GM21825 (cell line): ENCODE measurements at regions not wholly inside any gene's neighbourhood (a gene's known extent, or its start where the extent isn't known, plus 50 kb on each side); places are given as distances from the start of the nearest gene placed in this dataset.
"Not testable (repeated sequence)": the region's sequence is repeated elsewhere in the genome, so short reads cannot be mapped to it uniquely, and the experiment has no call there.

Source experiments
- ATAC-seq: cut with Tn5 transposase; IDR thresholded peaks from one replicate; pipeline ENCODE4 v1.9.1; 2021; ENCODE audit warnings: mild to moderate bottlenecking, moderate library complexity; ENCODE audit not compliant: unreplicated experiment

- no peak for ATAC-seq
Observed at GRCh38 chr5:13248253-13248652, 696.2 kb downstream of the DNAH5 start.

GRCh38 chr5:13246053-13246452, 698.4 kb downstream of the DNAH5 start:
- ATAC-seq = no peak

GRCh38 chr5:13244151-13244550, 700.3 kb downstream of the DNAH5 start:
- no peak for ATAC-seq

- ATAC-seq = no peak
Observed at GRCh38 chr5:13227513-13227912, 717.0 kb downstream of the DNAH5 start.

GRCh38 chr5:13218518-13218917, 726.0 kb downstream of the DNAH5 start:
- no peak for ATAC-seq

- ATAC-seq = no peak
Observed at GRCh38 chr5:13217636-13218035, 726.9 kb downstream of the DNAH5 start.

GRCh38 chr5:13215806-13216205, 728.7 kb downstream of the DNAH5 start:
- no peak for ATAC-seq

GRCh38 chr5:13215370-13215769, 729.1 kb downstream of the DNAH5 start:
- ATAC-seq = no peak

- ATAC-seq = no peak
Observed at GRCh38 chr5:13214182-13214581, 730.3 kb downstream of the DNAH5 start.

GRCh38 chr5:13212886-13213285, 731.6 kb downstream of the DNAH5 start:
- ATAC-seq = no peak

GRCh38 chr5:13211064-13211463, 733.4 kb downstream of the DNAH5 start:
- ATAC-seq = no peak

- ATAC-seq = no peak
Observed at GRCh38 chr5:13207112-13207511, 737.4 kb downstream of the DNAH5 start.

GRCh38 chr5:13201022-13201421, 743.5 kb downstream of the DNAH5 start:
- ATAC-seq = no peak

- not testable (repeated sequence) for ATAC-seq
Observed at GRCh38 chr5:13198226-13198625, 746.3 kb downstream of the DNAH5 start.

- no peak for ATAC-seq
Observed at GRCh38 chr5:13189532-13189931, 755.0 kb downstream of the DNAH5 start.

- no peak for ATAC-seq
Observed at GRCh38 chr5:13188371-13188770, 756.1 kb downstream of the DNAH5 start.

GRCh38 chr5:13187186-13187585, 757.3 kb downstream of the DNAH5 start:
- no peak for ATAC-seq

- ATAC-seq = no peak
Observed at GRCh38 chr5:13186177-13186576, 758.3 kb downstream of the DNAH5 start.

GRCh38 chr5:13179407-13180087, 764.9 kb downstream of the DNAH5 start:
- ATAC-seq = no peak

- ATAC-seq = no peak
Observed at GRCh38 chr5:13143630-13144029, 800.9 kb downstream of the DNAH5 start.

- ATAC-seq = no peak
Observed at GRCh38 chr5:13143214-13143613, 801.3 kb downstream of the DNAH5 start.

- no peak for ATAC-seq
Observed at GRCh38 chr5:13133951-13134350, 810.5 kb downstream of the DNAH5 start.

- ATAC-seq = no peak
Observed at GRCh38 chr5:13115476-13115875, 829.0 kb downstream of the DNAH5 start.
